Endothelial cell (in vitro differentiated cells): ENCODE measurements at regions not wholly inside any gene's neighbourhood (a gene's known extent, or its start where the extent isn't known, plus 50 kb on each side); places are given as distances from the start of the nearest gene placed in this dataset.

Experiments used
- DNase-seq: peaks from one replicate; pipeline ENCODE4 v3.0.0; 2021; ENCODE audit warnings: low spot score
- H3K27ac Mint-ChIP-seq: one replicate; pipeline ENCODE4 v1.8.0; 2021; ENCODE audit warnings: mixed read lengths, inconsistent platforms; ENCODE audit not compliant: unreplicated experiment
- H3K27me3 Mint-ChIP-seq: one replicate; pipeline ENCODE4 v1.8.0; 2021; ENCODE audit warnings: mild to moderate bottlenecking, moderate library complexity, mixed read lengths, inconsistent platforms; ENCODE audit not compliant: unreplicated experiment
- H3K36me3 Mint-ChIP-seq: one replicate; pipeline ENCODE4 v1.8.0; 2021; ENCODE audit warnings: mild to moderate bottlenecking, low read depth, mixed read lengths, inconsistent platforms; ENCODE audit not compliant: unreplicated experiment
- H3K4me1 Mint-ChIP-seq: one replicate; pipeline ENCODE4 v1.8.0; 2021; ENCODE audit warnings: mild to moderate bottlenecking, mixed read lengths, inconsistent platforms; ENCODE audit not compliant: unreplicated experiment
- H3K4me3 Mint-ChIP-seq: one replicate; pipeline ENCODE4 v1.8.0; 2021; ENCODE audit warnings: mild to moderate bottlenecking, mixed read lengths, inconsistent platforms; ENCODE audit not compliant: unreplicated experiment
- H3K9me3 Mint-ChIP-seq: one replicate; pipeline ENCODE4 v1.8.0; 2021; ENCODE audit warnings: mixed read lengths, inconsistent platforms; ENCODE audit not compliant: unreplicated experiment
- TF ChIP-seq, protein P1 (sequence below): fragments of 200-600 bp; sonication (generic); IDR thresholded peaks from one replicate; pipeline ENCODE4 v1.5.0; 2021; ENCODE audit warnings: antibody characterized with exemption; ENCODE audit not compliant: unreplicated experiment

DNA sequence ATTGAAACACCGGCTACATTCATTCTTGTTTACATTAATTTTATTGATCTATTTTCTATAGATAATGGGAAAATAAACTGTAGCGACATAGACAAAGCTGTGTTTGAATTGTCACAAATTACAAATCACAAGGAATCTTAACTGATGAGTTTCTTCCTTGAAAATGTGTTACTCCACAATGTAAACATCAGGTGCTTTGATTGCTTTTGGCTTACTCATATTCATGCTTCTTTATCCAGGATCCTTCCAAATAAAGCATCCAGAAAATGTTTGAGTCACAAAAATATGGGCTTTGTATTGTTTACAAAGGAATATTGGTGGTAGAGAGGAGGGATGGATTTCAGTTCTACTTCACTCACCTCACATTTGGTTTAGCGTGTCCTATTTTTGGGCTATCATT, 64.0 kb downstream of the BMP2 start:
- H3K27me3 Mint-ChIP-seq: peaks cover 2% of the 10 kb centered on the region
- TF ChIP-seq, protein P1, sequence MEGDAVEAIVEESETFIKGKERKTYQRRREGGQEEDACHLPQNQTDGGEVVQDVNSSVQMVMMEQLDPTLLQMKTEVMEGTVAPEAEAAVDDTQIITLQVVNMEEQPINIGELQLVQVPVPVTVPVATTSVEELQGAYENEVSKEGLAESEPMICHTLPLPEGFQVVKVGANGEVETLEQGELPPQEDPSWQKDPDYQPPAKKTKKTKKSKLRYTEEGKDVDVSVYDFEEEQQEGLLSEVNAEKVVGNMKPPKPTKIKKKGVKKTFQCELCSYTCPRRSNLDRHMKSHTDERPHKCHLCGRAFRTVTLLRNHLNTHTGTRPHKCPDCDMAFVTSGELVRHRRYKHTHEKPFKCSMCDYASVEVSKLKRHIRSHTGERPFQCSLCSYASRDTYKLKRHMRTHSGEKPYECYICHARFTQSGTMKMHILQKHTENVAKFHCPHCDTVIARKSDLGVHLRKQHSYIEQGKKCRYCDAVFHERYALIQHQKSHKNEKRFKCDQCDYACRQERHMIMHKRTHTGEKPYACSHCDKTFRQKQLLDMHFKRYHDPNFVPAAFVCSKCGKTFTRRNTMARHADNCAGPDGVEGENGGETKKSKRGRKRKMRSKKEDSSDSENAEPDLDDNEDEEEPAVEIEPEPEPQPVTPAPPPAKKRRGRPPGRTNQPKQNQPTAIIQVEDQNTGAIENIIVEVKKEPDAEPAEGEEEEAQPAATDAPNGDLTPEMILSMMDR: no peak
- no peak for DNase-seq
- H3K27ac Mint-ChIP-seq: no peak overlapping the region
- H3K9me3 Mint-ChIP-seq: no peaks in the 10 kb centered on the region
- H3K36me3 Mint-ChIP-seq: no peaks in the 10 kb centered on the region
- H3K4me1 Mint-ChIP-seq: no peaks in the 10 kb centered on the region
- H3K4me3 Mint-ChIP-seq: no peak overlapping the region

DNA sequence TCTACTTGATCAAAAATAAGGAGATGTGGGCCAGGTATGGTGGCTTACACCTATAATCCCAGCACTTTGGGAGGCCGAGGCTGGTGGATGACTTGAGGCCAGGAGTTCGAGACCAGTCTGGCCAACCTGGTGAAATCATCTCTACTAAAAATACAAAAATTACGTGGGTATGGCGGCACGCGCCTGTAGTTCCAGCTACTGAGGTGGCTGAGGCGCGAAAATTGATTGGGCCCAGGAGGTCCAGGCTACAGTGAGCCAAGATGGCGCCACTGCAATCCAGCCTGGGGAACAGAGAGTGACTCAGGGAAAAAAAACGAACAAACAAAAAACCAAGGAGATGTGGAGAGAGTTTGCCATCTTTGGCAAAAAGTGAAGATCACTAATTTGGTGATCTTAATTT, 65.3 kb downstream of the BMP2 start:
- TF ChIP-seq, protein P1: no peak
- H3K4me1 Mint-ChIP-seq: no peaks in the 10 kb centered on the region
- no peak overlapping the region for H3K27ac Mint-ChIP-seq
- no peaks in the 10 kb centered on the region for H3K9me3 Mint-ChIP-seq
- no peak overlapping the region for H3K4me3 Mint-ChIP-seq
- no peaks in the 10 kb centered on the region for H3K36me3 Mint-ChIP-seq
- H3K27me3 Mint-ChIP-seq: peaks cover 2% of the 10 kb centered on the region
- no peak for DNase-seq

DNA sequence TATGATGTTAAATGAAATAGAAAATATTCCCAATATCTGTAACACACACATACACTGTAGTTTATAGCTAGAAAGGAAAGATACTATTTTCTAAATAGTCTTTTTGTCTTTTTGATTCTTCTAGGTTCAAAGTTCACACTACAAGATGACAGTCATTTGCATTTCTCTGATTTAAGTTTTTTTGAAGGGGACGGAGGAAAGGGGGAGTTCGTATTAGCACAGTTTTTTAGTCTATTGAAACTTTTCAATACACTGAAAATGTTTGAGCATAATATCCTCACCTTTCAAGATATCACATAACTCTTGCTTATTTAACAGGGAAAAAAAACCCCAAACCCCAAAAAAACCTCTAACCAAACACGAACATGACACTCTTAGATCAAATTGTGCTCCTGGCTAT, 68.1 kb downstream of the BMP2 start:
- no peaks in the 10 kb centered on the region for H3K36me3 Mint-ChIP-seq
- no peak overlapping the region for H3K4me3 Mint-ChIP-seq
- no peak overlapping the region for H3K27ac Mint-ChIP-seq
- no peak for DNase-seq
- no peaks in the 10 kb centered on the region for H3K4me1 Mint-ChIP-seq
- H3K9me3 Mint-ChIP-seq: no peaks in the 10 kb centered on the region
- TF ChIP-seq, protein P1: no peak
- H3K27me3 Mint-ChIP-seq: peaks cover 1% of the 10 kb centered on the region

DNA sequence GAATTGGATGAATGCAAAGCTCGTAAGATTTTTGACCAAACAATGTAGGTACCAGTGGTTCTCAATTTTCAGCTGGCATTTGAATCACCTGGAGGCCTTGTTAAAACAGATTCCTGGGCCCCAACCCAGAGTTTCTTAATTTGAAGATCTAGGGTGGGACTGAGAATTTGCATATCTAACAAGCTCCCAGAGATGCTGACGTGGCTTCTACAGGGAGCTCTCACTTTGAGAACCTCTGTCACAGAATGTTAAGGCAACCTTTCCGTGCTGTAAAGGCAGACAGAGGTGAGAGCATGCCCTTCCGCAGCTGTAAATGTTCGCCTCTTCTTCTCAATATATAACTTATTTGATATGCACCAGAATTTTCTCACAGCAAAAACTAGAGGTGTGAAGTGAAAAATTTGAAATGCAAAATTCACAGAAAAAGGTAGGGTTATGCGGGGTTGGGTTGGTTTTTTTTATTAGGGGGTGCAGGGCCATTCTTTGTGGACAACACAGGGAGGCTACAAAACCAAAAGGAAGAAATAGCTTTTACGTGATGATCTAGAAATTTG, 69.4 kb downstream of the BMP2 start:
- Mint-ChIP-seq H3K27me3 (no peaks in the 10 kb centered on the region), H3K36me3 (no peaks in the 10 kb centered on the region), H3K4me1 (no peaks in the 10 kb centered on the region), H3K9me3 (no peaks in the 10 kb centered on the region), H3K4me3 (no peak overlapping the region), H3K27ac (no peak overlapping the region)
- DNase-seq: no peak
- TF ChIP-seq, protein P1: no peak

DNA sequence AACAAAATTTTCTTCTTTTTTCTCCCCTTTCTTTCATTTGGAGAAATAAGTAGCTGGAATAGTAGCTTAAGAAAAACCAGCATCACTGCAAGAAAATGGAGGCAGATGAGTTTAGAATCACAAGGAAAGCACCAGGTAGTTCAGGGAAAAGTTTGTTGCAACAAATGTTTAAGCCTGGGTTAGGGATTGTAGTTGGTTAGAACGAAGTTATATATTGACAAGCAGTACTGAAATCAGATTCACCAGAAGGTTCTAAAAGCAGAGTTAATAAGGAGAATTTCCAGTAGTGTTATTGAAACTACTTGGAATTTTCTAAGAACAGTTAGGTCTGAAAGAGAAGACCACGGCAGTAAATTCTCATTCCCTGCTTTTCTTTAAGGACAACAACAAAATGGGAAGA, 70.2 kb downstream of the BMP2 start:
- TF ChIP-seq, protein P1: no peak
- H3K9me3 Mint-ChIP-seq: no peaks in the 10 kb centered on the region
- no peak overlapping the region for H3K27ac Mint-ChIP-seq
- no peak for DNase-seq
- no peaks in the 10 kb centered on the region for H3K4me1 Mint-ChIP-seq
- no peak overlapping the region for H3K4me3 Mint-ChIP-seq
- H3K36me3 Mint-ChIP-seq: no peaks in the 10 kb centered on the region
- no peaks in the 10 kb centered on the region for H3K27me3 Mint-ChIP-seq
